GM12891 (cell line): ENCODE measurements at regions not wholly inside any gene's neighbourhood (a gene's known extent, or its start where the extent isn't known, plus 50 kb on each side); places are given as distances from the start of the nearest gene placed in this dataset.

ENCODE experiments used
- POLR2A ChIP-seq: IDR thresholded peaks from 2 replicates; pipeline ENCODE4 v1.6.1; 2011; ENCODE audit warnings: low read depth, low read length, control low read depth
- POLR2AphosphoS5 ChIP-seq: IDR thresholded peaks from 2 replicates; pipeline ENCODE4 v1.6.1; 2011; ENCODE audit warnings: low read depth, low read length, control low read depth
- SPI1 ChIP-seq: IDR thresholded peaks from 2 replicates; pipeline ENCODE4 v1.6.1; 2011; ENCODE audit warnings: low read depth, low read length, control low read depth
- TAF1 ChIP-seq: IDR thresholded peaks from 2 replicates; pipeline ENCODE4 v1.6.1; 2011; ENCODE audit warnings: low read depth, low read length, control low read depth

DNA sequence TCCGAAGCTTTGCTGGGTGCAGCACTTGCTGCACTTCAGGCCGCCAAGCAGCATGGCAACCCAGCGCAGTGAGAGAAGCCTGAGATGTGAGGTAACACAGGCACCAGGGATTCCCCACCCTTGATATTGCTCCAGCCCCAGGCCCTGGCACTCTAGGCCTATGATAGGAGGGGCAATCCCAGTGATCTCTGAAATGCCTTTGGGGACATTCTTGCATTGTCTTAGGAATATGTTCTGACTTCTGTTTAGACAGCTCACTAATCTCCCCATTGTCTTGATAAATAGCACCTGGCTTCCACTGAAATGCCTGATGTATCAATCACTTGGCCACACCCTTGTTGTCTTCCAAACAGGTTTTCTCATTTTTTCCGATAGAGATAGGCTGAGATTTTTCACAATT is 102.8 kb downstream of the SOX14 start:
- TF ChIP-seq POLR2A (no peak), POLR2AphosphoS5 (no peak), SPI1 (no peak), TAF1 (no peak)
